Heart left ventricle (tissue), 16 donors: ENCODE measurements at regions not wholly inside any gene's neighbourhood (a gene's known extent, or its start where the extent isn't known, plus 50 kb on each side); places are given as distances from the start of the nearest gene placed in this dataset.

Experiments
- ATAC-seq, 4 donors: fragments of 200-7000 bp; cut with Tn5 transposase; one replicate each; pipeline ENCODE4 v1.9.1; 2020 to 2022; ENCODE audit warnings: moderate library complexity in 4 of 4, mild to moderate bottlenecking in 3 of 4, moderate number of reproducible peaks in 1 of 4
- DNase-seq, 5 donors: peaks; one replicate each; pipeline ENCODE4 v3.0.0-alpha.2; 2020
- H3K27ac ChIP-seq, 12 donors: fragments of 200-600 bp; sonication (generic) in 4 of 12; one replicate each; pipeline versions ENCODE4 v1.5.0 to v1.8.0; 2016 to 2022; ENCODE audit warnings: mild to moderate bottlenecking in 2 of 12
- H3K27me3 ChIP-seq, 9 donors: fragments of 200-600 bp; sonication (generic) in 2 of 9; one replicate each; pipeline versions ENCODE4 v1.5.1 to v1.8.0; 2016 to 2022; ENCODE audit warnings: mild to moderate bottlenecking in 3 of 9
- H3K36me3 ChIP-seq, 9 donors: fragments of 200-600 bp; sonication (generic) in 2 of 9; one replicate each; pipeline versions ENCODE4 v1.5.0 to v1.8.0; 2018 to 2022; ENCODE audit warnings: mild to moderate bottlenecking in 2 of 9
- H3K4me1 ChIP-seq, 12 donors: fragments of 200-600 bp; sonication (generic) in 4 of 12; one replicate each; pipeline versions ENCODE4 v1.5.0 to v1.8.0; 2016 to 2022; ENCODE audit warnings: mild to moderate bottlenecking in 3 of 12
- H3K4me3 ChIP-seq, 12 donors: fragments of 200-600 bp; sonication (generic) in 4 of 12; one replicate each; pipeline versions ENCODE4 v1.5.0 to v1.8.0; 2017 to 2022; ENCODE audit warnings: mild to moderate bottlenecking in 9 of 12, moderate library complexity in 4 of 12
- H3K9me3 ChIP-seq, 12 donors: fragments of 200-600 bp; sonication (generic) in 4 of 12; one replicate each; pipeline versions ENCODE4 v1.5.0 to v1.8.0; 2016 to 2022; ENCODE audit warnings: mild to moderate bottlenecking in 1 of 12
- CTCF ChIP-seq, 12 donors: fragments of 200-600 bp; sonication (generic) in 4 of 12; IDR thresholded peaks; one replicate each; pipeline versions ENCODE4 v1.5.0 to v1.8.0; 2018 to 2022; ENCODE audit warnings: antibody characterized with exemption in 12 of 12, mild to moderate bottlenecking in 5 of 12
- POLR2A ChIP-seq, 2 donors: fragments of 450-650 bp; IDR thresholded peaks; one replicate each; pipeline ENCODE4 v1.6.1; 2017; ENCODE audit warnings: antibody characterized with exemption in 2 of 2, mild to moderate bottlenecking in 2 of 2, moderate library complexity in 2 of 2
- WGBS, 4 donors: extraction: QIAGEN DNeasy Blood & Tissue Kit in 2 of 4; methylation state at CpG; one replicate each; pipeline versions ENCODE4 v1.1.5 to v1.1.7; 2013 to 2018; 5-methylcytosine and 5-hydroxymethylcytosine counted together
- intact Hi-C, 10 donors: fragments of 100-400 bp; cut with DNase I; formaldehyde crosslinking; loops; one replicate each; pipeline versions ENCODE4 v1.11.1 to v1.14.2; 2022
- donor health status: ischemic (EF 13 %, LVEDD 7.1; RV severe dilation, severe dysfunction).
- donor health status: healthy with polysubstance abuse.
- donor health status: DM: no; HTN: yes; CAD: no.
- donor health status: DM: no; HTN: no; CAD: no.
- donor health status: ischemic (EF 25% LVEDD 6.9; RV normal size, moderate dysfunction).
- donor health status: ischemic (EF 25% LVEDD 5.7; RV mildly dilated, moderate dysfunction).
- donor health status: healthy.
- donor health status: DM: yes; HTN: yes; CAD: no.
- donor health status: ischemic (EF 35%, LVEDD 5.7; RV mildly dilated, moderate dysfunction).
- donor health status: nonischemic (EF 11% LVEDD 7.7; RV severe dilation, severe dysfunction).
- donor health status: DM: yes; HTN: yes; CAD: no.
- donor health status: PGD.
- donor health status: ischemic (EF 29% LVEDD 5.4; RV normal size, mild dysfunction).
- donor health status: nonischemic (EF 23%, LVEDD 6.1; RV moderate dilation, normal function).

- TF ChIP-seq POLR2A (IDR thresholded peaks at IDR 0.05) (no peak), CTCF (IDR thresholded peaks at IDR 0.05) (no peak)
These were observed 295.7 kb downstream of the TUSC7 start for GRCh38 chr3:117005274-117005673.

GRCh38 chr3:117005911-117006522 lies 296.4 kb downstream of the TUSC7 start:
- no peak for TF ChIP-seq POLR2A (IDR thresholded peaks at IDR 0.05)
- 77 to 88% (median 78%) methylated on average over 2 of the region's 2 CpGs for WGBS, 4 donors
- H3K4me1 ChIP-seq = no peaks in the 10 kb centered on the region
- no peaks in the 10 kb centered on the region for H3K9me3 ChIP-seq
- no peak for ATAC-seq
- no peak for DNase-seq
- intact Hi-C loops = no loop called here
- H3K27ac ChIP-seq = no peak overlapping the region
- no peak overlapping the region for H3K4me3 ChIP-seq
- no peaks in the 10 kb centered on the region for H3K27me3 ChIP-seq
- H3K36me3 ChIP-seq = no peaks in the 10 kb centered on the region

More at GRCh38 chr3:117005274-117005673, 295.7 kb downstream of the TUSC7 start:
- intact Hi-C loops = no loop called here
- ATAC-seq = no peak
- Histone ChIP-seq H3K9me3 (no peaks in the 10 kb centered on the region), H3K27me3 (no peaks in the 10 kb centered on the region), H3K36me3 (no peaks in the 10 kb centered on the region), H3K27ac (no peak overlapping the region), H3K4me1 (no peaks in the 10 kb centered on the region), H3K4me3 (no peak overlapping the region)
- 36 to 54% (median 50%) methylated on average over 2 of the region's 2 CpGs for WGBS, 4 donors
- DNase-seq = no peak

GRCh38 chr3:117010318-117010717 lies 300.7 kb downstream of the TUSC7 start:
- Histone ChIP-seq H3K36me3 (no peaks in the 10 kb centered on the region), H3K4me3 (no peak overlapping the region), H3K4me1 (no peaks in the 10 kb centered on the region), H3K27me3 (peaks cover 0 to 8% (median 0%) of the 10 kb centered on the region in 9 donors), H3K27ac (no peak overlapping the region), H3K9me3 (no peaks in the 10 kb centered on the region)
- WGBS, 4 donors = 24 to 34% (median 27%) methylated on average over 1 of the region's 1 CpG
- intact Hi-C loops = loop anchor here in 2 of 10 donors (10.0 kb wide), 2 partner anchors 514 to 704 kb away; no protein-coding TSS in a partner anchor
- ATAC-seq (no peak), DNase-seq (no peak)
- no peak for TF ChIP-seq CTCF (IDR thresholded peaks at IDR 0.05)
- TF ChIP-seq POLR2A (IDR thresholded peaks at IDR 0.05) = no peak

GRCh38 chr3:117011687-117012250 lies 302.2 kb downstream of the TUSC7 start:
- intact Hi-C loops = loop anchor here in 2 of 10 donors (10.0 kb wide), 2 partner anchors 513 to 703 kb away; no protein-coding TSS in a partner anchor
- WGBS, 4 donors = 43 to 52% (median 45%) methylated on average over 7 of the region's 7 CpGs

More at GRCh38 chr3:117011687-117012250, 302.2 kb downstream of the TUSC7 start:
- Histone ChIP-seq H3K36me3 (no peaks in the 10 kb centered on the region), H3K27ac (no peak overlapping the region), H3K4me1 (no peaks in the 10 kb centered on the region), H3K27me3 (peaks cover 0 to 8% (median 0%) of the 10 kb centered on the region in 9 donors), H3K4me3 (no peak overlapping the region), H3K9me3 (no peaks in the 10 kb centered on the region)
- ATAC-seq (no peak), DNase-seq (no peak)
- TF ChIP-seq CTCF (IDR thresholded peaks at IDR 0.05) (no peak), POLR2A (IDR thresholded peaks at IDR 0.05) (no peak)
